GM23338 (cell line): ENCODE measurements at regions not wholly inside any gene's neighbourhood (a gene's known extent, or its start where the extent isn't known, plus 50 kb on each side); places are given as distances from the start of the nearest gene placed in this dataset.

Experiments used
- CREB1 ChIP-seq: fragments of 250-450 bp; sonication (Bioruptor Pico); IDR thresholded peaks from 2 replicates; pipeline ENCODE4 v1.5.0; 2020; ENCODE audit warnings: low read depth, mild to moderate bottlenecking, moderate library complexity
- EZH2 ChIP-seq: fragments of 200-600 bp; sonication (generic); IDR thresholded peaks from one replicate; pipeline ENCODE4 v1.8.0; 2017; ENCODE audit warnings: antibody characterized with exemption, mild to moderate bottlenecking, low read depth; ENCODE audit not compliant: unreplicated experiment
- NANOG ChIP-seq: IDR thresholded peaks from 2 replicates; pipeline ENCODE4 v1.6.1; 2016; ENCODE audit warnings: antibody characterized with exemption, borderline replicate concordance
- STAT1 ChIP-seq: IDR thresholded peaks from one replicate; pipeline ENCODE4 v1.6.1; 2016; ENCODE audit warnings: antibody characterized with exemption; ENCODE audit not compliant: unreplicated experiment
- ZNF114 ChIP-seq: fragments of 250-450 bp; sonication (Bioruptor Pico); IDR thresholded peaks from 2 replicates; pipeline ENCODE4 v1.5.0; 2020; ENCODE audit warnings: mild to moderate bottlenecking, moderate library complexity
- ZNF331 ChIP-seq: fragments of 250-450 bp; sonication (Bioruptor Pico); IDR thresholded peaks from 2 replicates; pipeline ENCODE4 v1.5.0; 2020; ENCODE audit warnings: low read depth, mild to moderate bottlenecking, moderate library complexity
- TF ChIP-seq, protein P1 (sequence below): fragments of 250-450 bp; sonication (Bioruptor Pico); IDR thresholded peaks from 2 replicates; pipeline ENCODE4 v1.5.0; 2020; ENCODE audit warnings: mild to moderate bottlenecking, moderate library complexity
- TF ChIP-seq, protein P2 (sequence below), 2 experiments: fragments of 200-600 bp in 1 of 2; sonication (generic) in 1 of 2; conservative IDR thresholded peaks; 2 replicates each; pipeline versions ENCODE4 v1.5.1 to v1.6.1; 2016 to 2017; ENCODE audit warnings: antibody characterized with exemption in 2 of 2, low read depth in 2 of 2, mild to moderate bottlenecking in 2 of 2, moderate library complexity in 1 of 2
- TF ChIP-seq, protein P3 (sequence below): IDR thresholded peaks from one replicate; pipeline ENCODE4 v1.6.1; 2018; ENCODE audit warnings: antibody characterized with exemption; ENCODE audit not compliant: unreplicated experiment
- TF ChIP-seq, protein P4 (sequence below): IDR thresholded peaks from 2 replicates; pipeline ENCODE4 v1.6.1; 2016; ENCODE audit warnings: antibody characterized with exemption

DNA sequence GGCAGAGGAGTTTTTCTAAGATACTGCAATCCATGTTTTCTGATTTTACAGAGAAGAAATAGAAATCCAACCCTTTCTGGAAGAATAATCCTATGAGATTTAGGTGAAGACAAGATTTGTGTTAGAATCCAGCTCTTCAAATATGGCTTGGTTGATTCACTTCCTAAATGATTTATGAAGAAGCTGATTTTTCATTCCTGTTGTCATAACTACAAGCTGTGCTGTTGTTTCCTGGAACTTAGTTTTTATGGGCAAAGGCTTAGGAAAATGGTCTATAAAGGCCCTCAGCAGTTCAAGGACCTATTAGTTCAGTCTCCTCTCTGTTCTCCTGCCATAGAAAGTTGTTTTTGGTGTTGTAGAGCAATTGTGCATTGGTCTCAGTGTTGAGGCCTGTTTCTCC lies 174.2 kb upstream of the FAM20A start (continued):
- TF ChIP-seq, protein P1, sequence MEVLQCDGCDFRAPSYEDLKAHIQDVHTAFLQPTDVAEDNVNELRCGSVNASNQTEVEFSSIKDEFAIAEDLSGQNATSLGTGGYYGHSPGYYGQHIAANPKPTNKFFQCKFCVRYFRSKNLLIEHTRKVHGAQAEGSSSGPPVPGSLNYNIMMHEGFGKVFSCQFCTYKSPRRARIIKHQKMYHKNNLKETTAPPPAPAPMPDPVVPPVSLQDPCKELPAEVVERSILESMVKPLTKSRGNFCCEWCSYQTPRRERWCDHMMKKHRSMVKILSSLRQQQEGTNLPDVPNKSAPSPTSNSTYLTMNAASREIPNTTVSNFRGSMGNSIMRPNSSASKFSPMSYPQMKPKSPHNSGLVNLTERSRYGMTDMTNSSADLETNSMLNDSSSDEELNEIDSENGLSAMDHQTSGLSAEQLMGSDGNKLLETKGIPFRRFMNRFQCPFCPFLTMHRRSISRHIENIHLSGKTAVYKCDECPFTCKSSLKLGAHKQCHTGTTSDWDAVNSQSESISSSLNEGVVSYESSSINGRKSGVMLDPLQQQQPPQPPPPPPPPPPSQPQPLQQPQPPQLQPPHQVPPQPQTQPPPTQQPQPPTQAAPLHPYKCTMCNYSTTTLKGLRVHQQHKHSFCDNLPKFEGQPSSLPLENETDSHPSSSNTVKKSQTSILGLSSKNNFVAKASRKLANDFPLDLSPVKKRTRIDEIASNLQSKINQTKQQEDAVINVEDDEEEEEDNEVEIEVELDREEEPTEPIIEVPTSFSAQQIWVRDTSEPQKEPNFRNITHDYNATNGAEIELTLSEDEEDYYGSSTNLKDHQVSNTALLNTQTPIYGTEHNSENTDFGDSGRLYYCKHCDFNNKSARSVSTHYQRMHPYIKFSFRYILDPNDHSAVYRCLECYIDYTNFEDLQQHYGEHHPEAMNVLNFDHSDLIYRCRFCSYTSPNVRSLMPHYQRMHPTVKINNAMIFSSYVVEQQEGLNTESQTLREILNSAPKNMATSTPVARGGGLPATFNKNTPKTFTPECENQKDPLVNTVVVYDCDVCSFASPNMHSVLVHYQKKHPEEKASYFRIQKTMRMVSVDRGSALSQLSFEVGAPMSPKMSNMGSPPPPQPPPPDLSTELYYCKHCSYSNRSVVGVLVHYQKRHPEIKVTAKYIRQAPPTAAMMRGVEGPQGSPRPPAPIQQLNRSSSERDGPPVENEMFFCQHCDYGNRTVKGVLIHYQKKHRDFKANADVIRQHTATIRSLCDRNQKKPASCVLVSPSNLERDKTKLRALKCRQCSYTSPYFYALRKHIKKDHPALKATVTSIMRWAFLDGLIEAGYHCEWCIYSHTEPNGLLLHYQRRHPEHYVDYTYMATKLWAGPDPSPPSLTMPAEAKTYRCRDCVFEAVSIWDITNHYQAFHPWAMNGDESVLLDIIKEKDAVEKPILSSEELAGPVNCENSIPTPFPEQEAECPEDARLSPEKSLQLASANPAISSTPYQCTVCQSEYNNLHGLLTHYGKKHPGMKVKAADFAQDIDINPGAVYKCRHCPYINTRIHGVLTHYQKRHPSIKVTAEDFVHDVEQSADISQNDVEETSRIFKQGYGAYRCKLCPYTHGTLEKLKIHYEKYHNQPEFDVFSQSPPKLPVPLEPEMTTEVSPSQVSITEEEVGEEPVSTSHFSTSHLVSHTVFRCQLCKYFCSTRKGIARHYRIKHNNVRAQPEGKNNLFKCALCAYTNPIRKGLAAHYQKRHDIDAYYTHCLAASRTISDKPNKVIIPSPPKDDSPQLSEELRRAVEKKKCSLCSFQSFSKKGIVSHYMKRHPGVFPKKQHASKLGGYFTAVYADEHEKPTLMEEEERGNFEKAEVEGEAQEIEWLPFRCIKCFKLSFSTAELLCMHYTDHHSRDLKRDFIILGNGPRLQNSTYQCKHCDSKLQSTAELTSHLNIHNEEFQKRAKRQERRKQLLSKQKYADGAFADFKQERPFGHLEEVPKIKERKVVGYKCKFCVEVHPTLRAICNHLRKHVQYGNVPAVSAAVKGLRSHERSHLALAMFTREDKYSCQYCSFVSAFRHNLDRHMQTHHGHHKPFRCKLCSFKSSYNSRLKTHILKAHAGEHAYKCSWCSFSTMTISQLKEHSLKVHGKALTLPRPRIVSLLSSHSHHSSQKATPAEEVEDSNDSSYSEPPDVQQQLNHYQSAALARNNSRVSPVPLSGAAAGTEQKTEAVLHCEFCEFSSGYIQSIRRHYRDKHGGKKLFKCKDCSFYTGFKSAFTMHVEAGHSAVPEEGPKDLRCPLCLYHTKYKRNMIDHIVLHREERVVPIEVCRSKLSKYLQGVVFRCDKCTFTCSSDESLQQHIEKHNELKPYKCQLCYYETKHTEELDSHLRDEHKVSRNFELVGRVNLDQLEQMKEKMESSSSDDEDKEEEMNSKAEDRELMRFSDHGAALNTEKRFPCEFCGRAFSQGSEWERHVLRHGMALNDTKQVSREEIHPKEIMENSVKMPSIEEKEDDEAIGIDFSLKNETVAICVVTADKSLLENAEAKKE (CRISPR knock-in tag): no peak
- TF ChIP-seq, protein P2, sequence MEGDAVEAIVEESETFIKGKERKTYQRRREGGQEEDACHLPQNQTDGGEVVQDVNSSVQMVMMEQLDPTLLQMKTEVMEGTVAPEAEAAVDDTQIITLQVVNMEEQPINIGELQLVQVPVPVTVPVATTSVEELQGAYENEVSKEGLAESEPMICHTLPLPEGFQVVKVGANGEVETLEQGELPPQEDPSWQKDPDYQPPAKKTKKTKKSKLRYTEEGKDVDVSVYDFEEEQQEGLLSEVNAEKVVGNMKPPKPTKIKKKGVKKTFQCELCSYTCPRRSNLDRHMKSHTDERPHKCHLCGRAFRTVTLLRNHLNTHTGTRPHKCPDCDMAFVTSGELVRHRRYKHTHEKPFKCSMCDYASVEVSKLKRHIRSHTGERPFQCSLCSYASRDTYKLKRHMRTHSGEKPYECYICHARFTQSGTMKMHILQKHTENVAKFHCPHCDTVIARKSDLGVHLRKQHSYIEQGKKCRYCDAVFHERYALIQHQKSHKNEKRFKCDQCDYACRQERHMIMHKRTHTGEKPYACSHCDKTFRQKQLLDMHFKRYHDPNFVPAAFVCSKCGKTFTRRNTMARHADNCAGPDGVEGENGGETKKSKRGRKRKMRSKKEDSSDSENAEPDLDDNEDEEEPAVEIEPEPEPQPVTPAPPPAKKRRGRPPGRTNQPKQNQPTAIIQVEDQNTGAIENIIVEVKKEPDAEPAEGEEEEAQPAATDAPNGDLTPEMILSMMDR (conservative IDR thresholded peaks at IDR 0.05; ENCODE audit: low read depth in 2 of 2): no peak
- TF ChIP-seq EZH2: no peak
- TF ChIP-seq NANOG: no peak
- no peak for TF ChIP-seq STAT1
- TF ChIP-seq, protein P3, sequence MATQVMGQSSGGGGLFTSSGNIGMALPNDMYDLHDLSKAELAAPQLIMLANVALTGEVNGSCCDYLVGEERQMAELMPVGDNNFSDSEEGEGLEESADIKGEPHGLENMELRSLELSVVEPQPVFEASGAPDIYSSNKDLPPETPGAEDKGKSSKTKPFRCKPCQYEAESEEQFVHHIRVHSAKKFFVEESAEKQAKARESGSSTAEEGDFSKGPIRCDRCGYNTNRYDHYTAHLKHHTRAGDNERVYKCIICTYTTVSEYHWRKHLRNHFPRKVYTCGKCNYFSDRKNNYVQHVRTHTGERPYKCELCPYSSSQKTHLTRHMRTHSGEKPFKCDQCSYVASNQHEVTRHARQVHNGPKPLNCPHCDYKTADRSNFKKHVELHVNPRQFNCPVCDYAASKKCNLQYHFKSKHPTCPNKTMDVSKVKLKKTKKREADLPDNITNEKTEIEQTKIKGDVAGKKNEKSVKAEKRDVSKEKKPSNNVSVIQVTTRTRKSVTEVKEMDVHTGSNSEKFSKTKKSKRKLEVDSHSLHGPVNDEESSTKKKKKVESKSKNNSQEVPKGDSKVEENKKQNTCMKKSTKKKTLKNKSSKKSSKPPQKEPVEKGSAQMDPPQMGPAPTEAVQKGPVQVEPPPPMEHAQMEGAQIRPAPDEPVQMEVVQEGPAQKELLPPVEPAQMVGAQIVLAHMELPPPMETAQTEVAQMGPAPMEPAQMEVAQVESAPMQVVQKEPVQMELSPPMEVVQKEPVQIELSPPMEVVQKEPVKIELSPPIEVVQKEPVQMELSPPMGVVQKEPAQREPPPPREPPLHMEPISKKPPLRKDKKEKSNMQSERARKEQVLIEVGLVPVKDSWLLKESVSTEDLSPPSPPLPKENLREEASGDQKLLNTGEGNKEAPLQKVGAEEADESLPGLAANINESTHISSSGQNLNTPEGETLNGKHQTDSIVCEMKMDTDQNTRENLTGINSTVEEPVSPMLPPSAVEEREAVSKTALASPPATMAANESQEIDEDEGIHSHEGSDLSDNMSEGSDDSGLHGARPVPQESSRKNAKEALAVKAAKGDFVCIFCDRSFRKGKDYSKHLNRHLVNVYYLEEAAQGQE: no peak
- TF ChIP-seq ZNF114 (CRISPR knock-in tag): no peak
- TF ChIP-seq, protein P4, sequence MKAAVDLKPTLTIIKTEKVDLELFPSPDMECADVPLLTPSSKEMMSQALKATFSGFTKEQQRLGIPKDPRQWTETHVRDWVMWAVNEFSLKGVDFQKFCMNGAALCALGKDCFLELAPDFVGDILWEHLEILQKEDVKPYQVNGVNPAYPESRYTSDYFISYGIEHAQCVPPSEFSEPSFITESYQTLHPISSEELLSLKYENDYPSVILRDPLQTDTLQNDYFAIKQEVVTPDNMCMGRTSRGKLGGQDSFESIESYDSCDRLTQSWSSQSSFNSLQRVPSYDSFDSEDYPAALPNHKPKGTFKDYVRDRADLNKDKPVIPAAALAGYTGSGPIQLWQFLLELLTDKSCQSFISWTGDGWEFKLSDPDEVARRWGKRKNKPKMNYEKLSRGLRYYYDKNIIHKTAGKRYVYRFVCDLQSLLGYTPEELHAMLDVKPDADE: no peak
- TF ChIP-seq CREB1: no peak
- no peak for TF ChIP-seq ZNF331 (CRISPR knock-in tag)
